UCSD-AML1 (cell line): ENCODE measurements at regions not wholly inside any gene's neighbourhood (a gene's known extent, or its start where the extent isn't known, plus 50 kb on each side); places are given as distances from the start of the nearest gene placed in this dataset.
A peak's percentile ranks its signal among the peaks of the same experiment; 100 is the strongest.

Source experiments
- DNase-seq: peaks from one replicate; lab custom pipeline; 2025; ENCODE audit not compliant: unreplicated experiment; lab: John Stamatoyannopoulos, UW

DNA sequence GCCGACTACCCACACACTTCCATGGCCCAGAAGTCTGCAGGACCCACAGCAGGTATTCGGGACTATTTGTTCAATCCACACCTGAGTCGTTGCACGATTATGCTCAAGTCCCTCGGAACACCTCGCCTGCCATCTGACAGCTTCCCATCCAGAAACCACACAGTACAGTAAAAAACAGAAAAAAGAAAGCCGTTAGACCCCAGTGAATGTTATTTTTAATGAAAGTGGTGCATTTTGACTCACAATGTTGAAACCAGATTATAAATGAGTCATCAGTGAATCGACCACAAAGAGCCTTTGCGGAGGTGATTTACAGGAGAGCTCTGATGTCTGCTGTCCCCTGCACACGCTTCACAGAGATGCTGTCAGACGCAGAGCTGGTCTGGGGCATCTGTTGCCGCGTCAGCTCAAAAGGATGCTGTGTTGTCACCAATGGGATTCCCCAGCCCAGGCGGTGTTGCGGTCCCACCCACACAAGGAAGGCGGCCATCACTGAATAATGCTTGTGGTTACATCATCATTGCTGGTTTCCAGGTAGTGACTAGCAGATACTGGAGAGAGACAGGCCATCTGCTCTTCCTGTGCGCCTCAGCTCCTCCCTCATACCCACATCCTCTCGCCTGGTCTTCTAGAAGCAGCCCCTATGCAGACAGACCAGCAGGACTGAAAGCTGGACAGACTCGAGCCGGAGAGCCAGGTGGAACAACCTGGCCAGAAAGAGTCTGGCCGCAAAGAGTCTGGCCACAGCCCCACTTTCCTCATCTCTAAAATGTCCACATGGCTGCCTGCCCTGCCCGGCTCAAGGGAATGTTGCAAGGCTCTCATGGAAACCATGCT is 116.8 kb downstream of the TOMM20 start:
- DNase-seq, result peak; percentile 81

GRCh38 chr1:235011064-235011598 is 117.5 kb downstream of the TOMM20 start:
- DNase-seq, result no peak

DNA sequence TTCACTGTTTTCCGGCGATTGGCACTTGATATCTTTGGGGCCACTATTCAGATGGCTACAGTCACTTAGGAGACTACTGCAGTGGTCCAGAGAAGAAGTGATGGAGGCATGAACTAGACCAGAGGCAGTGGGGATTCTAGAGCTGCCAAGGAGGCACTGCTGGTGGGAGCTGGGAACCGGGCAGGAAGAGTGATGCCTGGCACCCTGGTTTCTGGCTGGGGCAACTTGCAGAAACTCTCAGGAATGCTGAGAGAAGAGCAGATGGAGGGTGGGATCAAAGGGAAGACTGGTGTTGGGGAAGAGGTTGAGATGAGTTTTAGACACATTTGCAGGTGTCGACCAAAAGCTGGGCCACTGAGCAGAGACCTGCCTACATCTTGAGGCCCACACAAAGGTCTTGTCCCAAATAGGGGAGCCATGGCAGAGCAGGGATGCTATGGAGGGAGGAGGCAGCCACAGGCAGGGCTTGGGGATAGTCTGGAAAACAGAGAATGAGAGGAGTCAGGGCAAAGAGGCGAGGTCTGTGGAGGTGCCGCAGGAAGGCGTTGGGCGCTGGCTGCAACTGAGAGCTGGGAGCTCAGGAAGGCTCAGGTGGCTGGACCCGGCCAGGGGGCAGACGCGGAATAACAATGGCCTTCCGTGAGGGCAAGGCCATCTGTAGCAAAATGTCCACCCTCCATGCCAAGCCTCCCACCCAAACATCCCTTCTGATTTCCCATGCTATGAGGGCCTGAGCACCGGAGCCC is 118.9 kb downstream of the TOMM20 start:
- no peak for DNase-seq

DNA sequence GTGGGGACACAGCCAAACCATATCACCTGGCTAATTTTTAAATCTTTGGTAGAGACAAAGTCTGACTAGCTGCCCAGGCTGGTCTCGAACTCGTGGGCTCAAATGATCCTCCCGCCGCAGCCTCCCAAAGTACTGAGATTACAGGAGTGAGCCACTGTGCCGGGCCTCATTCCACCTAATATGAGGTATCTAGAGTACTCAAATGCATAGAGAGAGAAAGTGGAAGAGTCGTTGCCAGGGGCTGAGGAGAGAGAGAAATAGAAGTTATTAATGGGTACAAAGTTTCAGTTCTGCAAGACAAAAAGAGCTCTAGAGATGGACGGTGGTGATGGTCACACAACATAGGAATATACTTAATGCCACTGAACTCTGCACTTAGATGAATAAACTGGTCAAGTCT is 119.6 kb downstream of the TOMM20 start:
- DNase-seq, result no peak

DNA sequence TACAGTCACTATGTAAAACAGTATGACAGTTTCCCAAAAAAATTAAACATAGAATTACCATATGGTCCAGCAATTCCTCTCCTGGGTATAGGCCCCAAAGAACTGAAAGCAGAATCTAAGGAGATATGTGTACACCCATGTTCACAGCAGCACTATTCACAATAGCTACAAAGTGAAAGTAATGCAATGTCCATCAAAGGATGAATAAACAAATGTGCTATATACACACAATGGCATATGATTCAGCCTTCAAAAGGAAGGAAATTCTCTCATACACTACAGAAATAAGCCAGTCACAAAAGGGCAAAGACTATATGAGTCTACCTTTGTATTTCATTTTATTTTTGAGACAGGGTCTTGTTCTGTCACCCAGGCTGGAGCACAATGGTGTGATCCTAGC is 120.4 kb downstream of the TOMM20 start:
- no peak for DNase-seq

DNA sequence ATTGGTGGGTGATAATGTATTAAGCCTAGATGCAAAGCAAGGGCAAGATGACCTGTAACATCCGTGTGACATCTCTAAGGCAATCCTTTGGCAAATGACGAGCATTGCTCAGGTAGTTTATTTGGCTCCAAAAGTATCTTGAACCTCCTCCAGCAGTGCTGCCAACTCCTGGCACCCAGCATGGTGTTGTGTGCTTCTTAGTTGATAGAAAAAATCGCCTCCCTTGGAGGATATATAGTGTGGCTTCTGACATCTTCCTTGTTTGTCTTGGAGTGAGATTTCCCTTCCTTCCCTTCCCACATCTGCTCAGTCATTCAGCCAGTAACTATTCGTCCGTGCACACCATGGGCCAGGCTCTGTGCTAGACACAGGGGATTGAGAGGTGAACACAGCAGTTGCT is 121.8 kb downstream of the TOMM20 start:
- DNase-seq, result no peak

DNA sequence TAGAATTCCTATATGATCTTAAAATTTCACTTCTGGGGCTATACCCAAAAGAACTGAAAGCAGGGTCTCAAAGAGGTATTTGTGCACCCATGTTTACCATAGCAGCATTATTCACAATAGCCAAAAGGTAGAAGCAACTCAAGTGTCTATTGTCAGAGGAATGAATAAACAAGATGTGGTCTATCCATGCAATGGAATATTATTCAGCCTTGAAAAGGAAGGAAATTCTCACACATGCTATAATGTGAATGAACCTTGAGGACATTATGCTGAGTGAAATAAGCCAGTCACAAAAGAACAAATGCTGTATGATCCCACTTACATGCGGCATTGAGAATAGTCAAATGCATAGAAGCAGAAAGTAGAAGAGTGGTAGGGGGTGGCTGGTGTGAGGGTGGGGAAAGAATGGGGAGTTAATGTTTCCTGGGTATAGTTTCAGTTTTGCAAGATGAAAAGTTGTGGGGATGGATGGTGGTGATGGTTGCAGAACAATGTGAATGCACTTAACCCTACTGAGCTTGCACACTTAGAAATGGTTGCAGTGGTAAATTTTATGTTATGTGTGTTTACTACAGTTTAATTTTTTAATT is 122.4 kb downstream of the TOMM20 start:
- DNase-seq, result no peak

DNA sequence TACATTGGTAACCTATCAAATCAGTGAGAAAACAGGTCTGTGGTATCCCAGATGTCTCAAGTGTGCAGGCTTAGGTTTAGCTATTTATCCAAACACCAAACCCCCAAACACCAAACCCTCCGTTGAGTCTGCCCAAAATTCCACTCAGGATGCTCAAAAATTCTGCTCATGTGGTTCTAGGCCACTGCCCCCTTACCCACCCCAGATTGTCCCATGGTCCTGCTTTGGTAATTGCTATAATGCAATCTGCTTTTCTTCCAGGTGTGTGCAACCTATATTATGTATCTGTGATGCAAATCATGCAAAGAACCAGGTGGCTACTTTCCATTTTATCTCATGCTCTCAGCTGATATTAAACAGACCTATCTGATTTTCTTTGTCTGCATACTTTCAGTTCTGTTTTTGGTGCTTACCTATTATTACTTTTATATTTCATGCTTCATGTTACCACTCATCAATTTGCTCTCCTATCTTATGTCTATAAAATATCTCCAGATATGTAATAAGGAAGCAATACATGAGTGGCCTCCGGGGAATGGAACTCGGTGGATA is 123.7 kb downstream of the TOMM20 start:
- no peak for DNase-seq

DNA sequence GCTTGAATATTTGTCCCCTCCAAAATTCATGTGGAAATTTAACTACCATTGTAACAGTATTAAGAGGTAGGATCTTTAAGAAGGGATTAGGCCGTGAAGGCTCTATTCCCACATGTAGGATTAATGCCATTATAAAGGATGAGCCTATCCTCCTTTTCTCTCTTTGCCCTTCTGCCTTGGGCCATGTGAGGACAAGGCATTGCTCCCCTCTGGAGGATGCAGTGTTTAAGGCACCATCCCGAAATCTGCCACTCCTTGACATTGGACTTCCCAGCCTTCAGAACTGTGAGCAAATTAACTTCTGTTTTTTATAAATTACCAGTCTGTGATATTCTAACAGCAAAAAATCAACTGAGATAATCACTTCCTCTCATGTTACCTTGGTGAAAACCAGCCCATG is 124.4 kb downstream of the TOMM20 start:
- no peak for DNase-seq

DNA sequence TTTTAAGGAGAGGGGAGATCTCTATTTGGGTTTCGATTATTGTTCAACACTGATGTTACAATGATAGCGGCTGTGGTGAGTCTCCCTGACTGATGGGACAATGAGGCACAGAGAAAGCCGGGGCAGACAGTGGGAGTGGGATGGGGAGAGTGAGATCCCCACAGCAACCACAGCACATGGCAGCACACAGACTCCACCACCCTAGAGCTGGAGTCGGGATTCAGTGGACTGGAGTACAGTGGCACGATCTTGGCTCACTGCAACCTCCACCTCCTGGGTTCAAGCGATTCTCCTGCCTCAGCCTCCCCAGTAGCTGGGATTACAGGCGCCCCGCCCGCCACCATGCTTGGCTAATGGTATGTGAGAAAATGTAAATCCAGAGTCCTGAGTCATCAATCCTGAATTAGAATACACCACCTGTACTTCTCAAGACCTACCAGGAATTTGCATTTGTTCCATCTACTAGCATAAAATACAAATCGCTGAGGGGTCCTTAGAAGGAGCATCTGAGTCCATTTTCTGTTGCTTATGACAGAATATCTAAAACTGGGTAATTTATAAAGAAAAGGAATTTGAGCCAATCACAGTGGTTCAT is 125.8 kb downstream of the TOMM20 start:
- DNase-seq, result no peak

DNA sequence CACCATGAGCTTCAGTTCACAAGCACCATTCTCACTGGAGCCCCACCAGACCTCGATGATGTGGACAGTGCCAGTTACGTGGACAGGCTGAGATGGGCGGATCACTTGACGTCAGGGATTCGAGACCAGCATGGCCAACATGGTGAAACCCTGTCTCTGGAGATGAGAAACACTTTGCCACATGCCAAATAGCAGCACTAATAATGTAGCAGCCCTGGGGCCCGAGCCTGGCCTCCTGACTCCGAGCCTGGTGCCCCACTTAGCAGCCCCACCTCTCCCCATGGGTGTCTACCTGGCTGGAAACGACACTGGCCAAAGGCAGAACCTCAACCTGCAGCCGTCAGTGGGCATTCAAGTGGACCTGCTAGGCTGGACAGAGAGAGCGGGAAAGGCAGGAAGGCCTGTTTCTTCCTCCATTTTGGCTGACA is 129.1 kb downstream of the TOMM20 start:
- DNase-seq, result no peak

DNA sequence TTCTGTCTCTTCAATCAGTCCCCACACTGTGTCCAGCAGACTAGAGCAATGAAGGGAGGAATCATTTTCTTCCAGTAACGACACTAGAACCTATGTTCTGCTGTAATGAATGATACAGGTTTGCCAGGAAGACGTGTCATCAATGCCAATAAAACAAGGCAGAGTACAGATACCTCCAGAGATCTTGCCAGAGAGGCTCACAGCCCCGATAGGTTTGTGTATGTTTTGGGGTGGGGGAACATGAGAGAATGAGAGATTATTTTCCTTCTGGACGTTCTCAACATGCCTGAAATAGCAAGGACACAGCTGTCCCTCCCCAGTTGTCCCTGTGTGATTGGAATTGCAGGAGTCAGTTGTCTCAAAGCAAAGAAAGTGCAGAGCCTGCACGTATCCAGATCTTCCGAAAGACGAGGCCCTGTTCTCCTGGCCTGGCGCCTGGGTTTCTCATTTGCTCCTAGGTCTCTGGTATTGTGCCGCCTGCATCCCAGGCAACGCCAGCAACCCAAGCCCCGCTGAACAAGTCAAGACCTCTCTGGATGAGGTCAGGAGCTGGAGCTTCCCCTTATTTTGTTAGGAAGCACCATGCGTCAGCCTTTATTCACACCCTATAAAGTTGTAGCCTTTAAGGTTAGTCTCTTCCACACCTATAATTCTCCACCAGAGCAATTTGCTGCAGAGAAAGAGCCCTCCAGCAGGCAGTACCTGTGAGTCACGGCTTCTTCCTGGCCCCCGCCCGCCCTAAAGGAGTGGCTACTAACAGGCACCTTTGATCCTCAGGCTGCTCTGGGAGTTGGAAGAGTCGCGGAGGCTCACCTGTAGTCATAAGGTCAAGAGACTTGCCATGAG is 130.5 kb downstream of the TOMM20 start:
- DNase-seq, result no peak

DNA sequence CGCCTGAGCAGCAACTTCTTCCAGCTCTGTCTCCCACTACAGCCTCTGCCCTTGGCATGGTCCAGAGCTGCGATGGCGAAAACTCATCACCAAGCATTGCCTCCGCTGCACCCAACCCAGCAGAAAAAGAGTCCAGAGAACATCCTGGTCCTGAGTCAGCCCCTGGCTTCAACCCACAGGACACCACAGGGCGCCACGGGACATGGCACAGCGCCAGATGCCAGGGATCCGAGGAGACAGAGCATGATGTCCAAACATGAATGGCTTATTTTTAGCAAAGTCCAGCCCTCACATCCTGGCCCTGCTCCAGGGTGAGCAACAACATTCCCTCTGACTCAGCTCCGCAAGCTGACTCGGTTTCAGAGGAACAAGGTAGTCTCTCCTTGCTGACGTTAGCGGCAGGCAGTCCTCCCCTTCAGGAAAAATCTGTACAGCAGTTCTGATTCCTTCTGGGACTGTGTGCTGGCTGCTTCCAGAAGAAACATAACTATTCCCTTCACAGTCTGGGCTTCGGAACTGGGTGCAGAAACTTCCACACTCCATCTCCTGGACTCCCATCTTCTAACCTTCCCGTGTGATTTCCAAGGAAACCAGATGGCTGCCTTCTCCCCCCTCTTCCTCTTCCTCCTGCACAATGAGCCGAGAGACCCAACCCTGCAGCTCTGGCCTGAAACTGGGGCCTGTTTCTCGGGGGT is 131.3 kb downstream of the TOMM20 start:
- no peak for DNase-seq

- no peak for DNase-seq
These were observed 132.3 kb downstream of the TOMM20 start for GRCh38 chr1:234996245-234996757.

- DNase-seq, result no peak
These were observed 134.0 kb downstream of the TOMM20 start for GRCh38 chr1:234994436-234995295.

DNA sequence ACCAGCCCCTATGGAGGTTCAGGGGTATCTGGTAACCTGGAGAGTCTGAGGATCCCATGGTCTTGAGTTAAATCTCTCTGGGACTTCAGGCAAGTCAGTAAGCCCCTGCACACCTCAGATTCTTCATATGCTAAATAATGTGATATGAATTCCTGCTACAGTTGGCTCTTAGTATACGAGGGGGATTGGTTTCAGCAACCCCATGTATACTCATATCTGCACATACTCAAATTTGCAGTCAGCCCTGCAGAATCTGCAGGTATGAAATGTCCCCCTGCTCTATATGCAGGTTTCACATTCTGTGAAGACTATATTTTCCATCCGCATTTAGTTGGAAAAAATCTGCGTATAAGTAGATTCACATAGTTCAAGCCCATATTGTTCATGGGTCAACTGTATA is 136.6 kb downstream of the TOMM20 start:
- no peak for DNase-seq

- no peak for DNase-seq
These were observed 137.5 kb downstream of the TOMM20 start for GRCh38 chr1:234990874-234991801.
